Lung (tissue), 11 donors: ENCODE measurements at regions not wholly inside any gene's neighbourhood (a gene's known extent, or its start where the extent isn't known, plus 50 kb on each side); places are given as distances from the start of the nearest gene placed in this dataset.

Experiments
- ATAC-seq: fragments of 200-7000 bp; cut with Tn5 transposase; one replicate; pipeline ENCODE4 v1.9.1; 2020; ENCODE audit warnings: moderate number of reproducible peaks; ENCODE audit not compliant: insufficient read depth, low FRiP score
- DNase-seq, 3 donors: peaks; one replicate each; pipeline ENCODE4 v3.0.0-alpha.2; 2013 to 2017
- H3K27ac ChIP-seq, 2 donors: one replicate each; pipeline ENCODE4 v1.5.1; 2013; ENCODE audit warnings: mild to moderate bottlenecking in 2 of 2, moderate library complexity in 2 of 2, control low read depth in 1 of 2, inconsistent platforms in 1 of 2, low read depth in 1 of 2, low read length in 1 of 2
- H3K27me3 ChIP-seq, 3 donors: one replicate each; pipeline ENCODE4 v1.5.1; 2013; ENCODE audit warnings: low read length in 2 of 3; ENCODE audit not compliant: control insufficient read depth in 3 of 3, insufficient read depth in 3 of 3
- H3K36me3 ChIP-seq, 4 donors: one replicate each; pipeline ENCODE4 v1.5.1; 2013; ENCODE audit warnings: low read length in 4 of 4, mild to moderate bottlenecking in 1 of 4, moderate library complexity in 1 of 4; ENCODE audit not compliant: control insufficient read depth in 4 of 4, insufficient read depth in 4 of 4
- H3K4me1 ChIP-seq, 5 donors: one replicate each; pipeline ENCODE4 v1.5.1; 2013; ENCODE audit warnings: low read length in 5 of 5, mild to moderate bottlenecking in 2 of 5, moderate library complexity in 1 of 5; ENCODE audit not compliant: control insufficient read depth in 5 of 5, insufficient read depth in 5 of 5
- H3K4me3 ChIP-seq: one replicate; pipeline ENCODE4 v1.5.1; 2013; ENCODE audit warnings: mild to moderate bottlenecking, control low read depth, moderate library complexity
- H3K9ac ChIP-seq, 2 donors: one replicate each; pipeline ENCODE4 v1.5.1; 2013; ENCODE audit warnings: low read length in 2 of 2, control low read depth in 1 of 2; ENCODE audit not compliant: insufficient read depth in 1 of 2
- H3K9me3 ChIP-seq, 4 donors: one replicate each; pipeline ENCODE4 v1.5.1; 2013; ENCODE audit warnings: low read length in 3 of 4, mild to moderate bottlenecking in 1 of 4, moderate library complexity in 1 of 4; ENCODE audit not compliant: control insufficient read depth in 4 of 4, insufficient read depth in 3 of 4
- WGBS, 2 donors: extraction: QIAGEN DNeasy Blood & Tissue Kit; methylation state at CpG; one replicate each; pipeline ENCODE4 v1.1.7; 2013; 5-methylcytosine and 5-hydroxymethylcytosine counted together
- TF ChIP-seq, protein P1 (sequence below): IDR thresholded peaks from 2 replicates; pipeline ENCODE4 v1.5.1; 2012; ENCODE audit warnings: mild to moderate bottlenecking; ENCODE audit errors: control extremely low read depth, extremely low read depth
- donor health status: control.
- donor health status: control.
- donor health status: Bipolar disorder and iron deficiency.
- donor health status: healthy.
- donor health status: DM: yes; HTN: yes; CAD: no.

- no peaks in the 10 kb centered on the region for H3K4me1 ChIP-seq
- TF ChIP-seq, protein P1, sequence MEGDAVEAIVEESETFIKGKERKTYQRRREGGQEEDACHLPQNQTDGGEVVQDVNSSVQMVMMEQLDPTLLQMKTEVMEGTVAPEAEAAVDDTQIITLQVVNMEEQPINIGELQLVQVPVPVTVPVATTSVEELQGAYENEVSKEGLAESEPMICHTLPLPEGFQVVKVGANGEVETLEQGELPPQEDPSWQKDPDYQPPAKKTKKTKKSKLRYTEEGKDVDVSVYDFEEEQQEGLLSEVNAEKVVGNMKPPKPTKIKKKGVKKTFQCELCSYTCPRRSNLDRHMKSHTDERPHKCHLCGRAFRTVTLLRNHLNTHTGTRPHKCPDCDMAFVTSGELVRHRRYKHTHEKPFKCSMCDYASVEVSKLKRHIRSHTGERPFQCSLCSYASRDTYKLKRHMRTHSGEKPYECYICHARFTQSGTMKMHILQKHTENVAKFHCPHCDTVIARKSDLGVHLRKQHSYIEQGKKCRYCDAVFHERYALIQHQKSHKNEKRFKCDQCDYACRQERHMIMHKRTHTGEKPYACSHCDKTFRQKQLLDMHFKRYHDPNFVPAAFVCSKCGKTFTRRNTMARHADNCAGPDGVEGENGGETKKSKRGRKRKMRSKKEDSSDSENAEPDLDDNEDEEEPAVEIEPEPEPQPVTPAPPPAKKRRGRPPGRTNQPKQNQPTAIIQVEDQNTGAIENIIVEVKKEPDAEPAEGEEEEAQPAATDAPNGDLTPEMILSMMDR: no peak
- DNase-seq: no peak
- peaks cover 0 to 10% (median 0%) of the 10 kb centered on the region in 3 donors for H3K27me3 ChIP-seq
- WGBS, 2 donors: 62 to 64% methylated on average over 18 of the region's 18 CpGs
- H3K4me3 ChIP-seq: no peak overlapping the region
- H3K36me3 ChIP-seq: no peaks in the 10 kb centered on the region
- no peaks in the 10 kb centered on the region for H3K9me3 ChIP-seq
- no peak for ATAC-seq
- no peak overlapping the region for H3K9ac ChIP-seq
- no peak overlapping the region for H3K27ac ChIP-seq
These were observed 210.0 kb upstream of the SALL3 start for GRCh38 chr18:78769502-78770105.

DNA sequence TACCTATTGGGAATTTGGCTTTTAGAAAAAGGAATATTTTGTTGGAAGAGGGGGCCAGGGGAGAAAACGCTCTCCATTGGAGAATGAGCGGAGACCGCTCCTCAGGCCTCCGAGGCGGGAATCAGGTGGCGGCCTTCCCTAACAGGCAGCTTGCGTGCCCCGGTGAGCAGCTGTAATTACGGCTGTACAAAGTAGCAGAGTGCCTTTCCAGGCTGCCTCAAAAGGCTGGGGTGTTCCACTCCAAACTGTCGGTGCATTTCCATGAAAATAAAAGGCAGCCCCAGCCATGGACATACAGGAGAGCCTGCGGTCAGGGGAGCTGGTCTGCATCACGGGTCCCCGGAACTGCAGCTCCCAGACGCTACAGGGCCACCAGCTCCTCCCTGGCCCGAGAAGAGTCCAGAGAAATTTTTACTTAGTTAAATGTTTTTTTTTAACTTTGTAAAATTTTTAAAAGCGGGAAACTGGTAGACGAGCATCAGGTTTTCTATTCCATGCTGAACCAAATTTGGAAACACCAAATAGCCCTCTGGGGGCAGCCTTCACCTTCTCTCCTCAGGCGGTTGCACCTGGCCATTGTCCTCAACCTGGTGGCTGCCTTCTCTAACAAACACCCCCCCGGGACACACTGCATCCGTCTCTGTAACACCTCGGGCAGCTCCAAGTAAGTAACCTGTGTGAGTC, 209.3 kb upstream of the SALL3 start:
- 79 to 81% methylated on average over 21 of the region's 21 CpGs for WGBS, 2 donors
- no peak overlapping the region for H3K4me3 ChIP-seq
- ATAC-seq: no peak
- H3K9me3 ChIP-seq: no peaks in the 10 kb centered on the region
- no peak overlapping the region for H3K9ac ChIP-seq
- peaks cover 0 to 10% (median 0%) of the 10 kb centered on the region in 3 donors for H3K27me3 ChIP-seq
- no peaks in the 10 kb centered on the region for H3K36me3 ChIP-seq
- H3K27ac ChIP-seq: no peak overlapping the region
- TF ChIP-seq, protein P1: no peak
- no peaks in the 10 kb centered on the region for H3K4me1 ChIP-seq
- no peak for DNase-seq

DNA sequence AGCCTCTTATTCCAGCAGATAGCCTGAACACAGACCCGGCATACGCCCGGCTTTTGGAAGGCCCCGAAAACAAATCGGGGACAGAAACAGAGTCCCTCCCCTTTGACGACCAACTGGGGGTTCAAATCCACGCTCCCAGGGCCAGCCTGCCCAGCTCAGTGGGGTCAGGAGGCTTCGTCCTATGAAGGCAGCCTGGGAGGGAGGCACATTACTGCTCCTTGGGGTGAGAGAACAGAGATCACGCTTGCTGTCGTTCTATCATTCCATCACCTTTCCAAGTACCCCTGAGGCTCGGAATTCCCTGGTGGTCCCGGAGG, 208.8 kb upstream of the SALL3 start:
- Histone ChIP-seq H3K27me3 (peaks cover 0 to 10% (median 0%) of the 10 kb centered on the region in 3 donors), H3K9ac (no peak overlapping the region), H3K4me1 (no peaks in the 10 kb centered on the region), H3K27ac (no peak overlapping the region), H3K9me3 (no peaks in the 10 kb centered on the region), H3K36me3 (no peaks in the 10 kb centered on the region), H3K4me3 (no peak overlapping the region)
- ATAC-seq: no peak
- TF ChIP-seq, protein P1: no peak
- 78 to 83% methylated on average over 12 of the region's 12 CpGs for WGBS, 2 donors
- DNase-seq: no peak
